H4 (cell line): ENCODE measurements at regions not wholly inside any gene's neighbourhood (a gene's known extent, or its start where the extent isn't known, plus 50 kb on each side); places are given as distances from the start of the nearest gene placed in this dataset.

Source experiments
- DNase-seq: peaks from one replicate; pipeline ENCODE4 v3.0.0-alpha.2; 2015; ENCODE audit warnings: low spot score

GRCh38 chr12:66851134-66851533 lies 172.3 kb upstream of the GRIP1 start:
- DNase-seq = no peak

- no peak for DNase-seq
These were observed 173.2 kb upstream of the GRIP1 start for GRCh38 chr12:66852091-66852490.

GRCh38 chr12:66852765-66853164 lies 173.9 kb upstream of the GRIP1 start:
- no peak for DNase-seq

GRCh38 chr12:66859751-66860440 lies 181.0 kb upstream of the GRIP1 start:
- no peak for DNase-seq

- DNase-seq = peak; percentile 44
These were observed 182.2 kb upstream of the GRIP1 start for GRCh38 chr12:66860752-66861750.

- DNase-seq = no peak
These were observed 183.6 kb upstream of the GRIP1 start for GRCh38 chr12:66862356-66862985.

- DNase-seq = no peak
These were observed 184.4 kb upstream of the GRIP1 start for GRCh38 chr12:66863276-66863675.

- DNase-seq = no peak
These were observed 199.0 kb upstream of the GRIP1 start for GRCh38 chr12:66877925-66878324.

GRCh38 chr12:66879409-66879808 lies 200.5 kb upstream of the GRIP1 start:
- no peak for DNase-seq

- DNase-seq = no peak
These were observed 202.5 kb upstream of the GRIP1 start for GRCh38 chr12:66881386-66881785.

GRCh38 chr12:66884091-66884490 lies 205.2 kb upstream of the GRIP1 start:
- DNase-seq = no peak

- no peak for DNase-seq
These were observed 206.4 kb upstream of the GRIP1 start for GRCh38 chr12:66885115-66885875.

GRCh38 chr12:66896797-66897196 lies 217.9 kb upstream of the GRIP1 start:
- no peak for DNase-seq

GRCh38 chr12:66898700-66899469 lies 220.0 kb upstream of the GRIP1 start:
- DNase-seq = no peak

- DNase-seq = no peak
These were observed 220.7 kb upstream of the GRIP1 start for GRCh38 chr12:66899588-66899987.

- DNase-seq = no peak
These were observed 221.7 kb upstream of the GRIP1 start for GRCh38 chr12:66900616-66901015.

- no peak for DNase-seq
These were observed 222.5 kb upstream of the GRIP1 start for GRCh38 chr12:66901138-66901932.

- DNase-seq = no peak
These were observed 223.1 kb upstream of the GRIP1 start for GRCh38 chr12:66902020-66902419.

- no peak for DNase-seq
These were observed 225.0 kb upstream of the GRIP1 start for GRCh38 chr12:66903782-66904396.

GRCh38 chr12:66905201-66905600 lies 226.3 kb upstream of the GRIP1 start:
- DNase-seq = no peak
